ENCODE measurements at regions not wholly inside any gene's neighbourhood (a gene's known extent, or its start where the extent isn't known, plus 50 kb on each side); places are given as distances from the start of the nearest gene placed in this dataset.

GRCh38 chr11:57896361-57897145 lies 127.1 kb upstream of the OR9Q1 start:
- Histone ChIP-seq H2BK15ac (ENCODE audit: low read depth, low read length) (no peak overlapping the region), H3K18ac (ENCODE audit: insufficient read length, low read depth, low read length) (no peak overlapping the region), H3K4ac (ENCODE audit: low read depth, low read length) (no peak overlapping the region), H3K27me3 (ENCODE audit: insufficient read depth, low read length) (no peaks in the 10 kb centered on the region), H3K27ac (ENCODE audit: insufficient read length, low read depth, low read length) (no peak overlapping the region), H3K79me1 (ENCODE audit: insufficient read depth, low read depth, low read length, poor library complexity, severe bottlenecking) (no peaks in the 10 kb centered on the region), H2BK5ac (ENCODE audit: insufficient read length, low read length) (no peak overlapping the region), H4K5ac (ENCODE audit: insufficient read length, low read depth, low read length) (no peak overlapping the region), H3K23ac (ENCODE audit: insufficient read length, low read depth, low read length) (no peak overlapping the region), H3K9ac (ENCODE audit: extremely low read depth, insufficient read length, low read length) (no peak overlapping the region), H4K91ac (ENCODE audit: insufficient read length, low read depth, low read length) (no peak overlapping the region), H3K4me2 (ENCODE audit: insufficient read depth, insufficient read length, low read length) (no peak overlapping the region), H3K9me3 (ENCODE audit: control insufficient read depth, low read depth, low read length) (no peaks in the 10 kb centered on the region), H2BK20ac (ENCODE audit: low read depth, low read length, poor library complexity, severe bottlenecking) (no peak overlapping the region), H3K23me2 (ENCODE audit: insufficient read length, low read depth, low read length, poor library complexity, severe bottlenecking) (no peaks in the 10 kb centered on the region), H3K14ac (ENCODE audit: insufficient read depth, low read length) (no peak overlapping the region), H4K8ac (replicated peaks; ENCODE audit: insufficient read length, low read depth, low read length) (no peak overlapping the region), H2BK12ac (ENCODE audit: insufficient read length, low read depth, low read length) (no peak overlapping the region), H2BK120ac (ENCODE audit: low read depth, low read length, poor library complexity, severe bottlenecking) (no peak overlapping the region), H3K79me2 (ENCODE audit: insufficient read depth, low read length) (no peaks in the 10 kb centered on the region), H2AK5ac (ENCODE audit: insufficient read length, low read length) (no peak overlapping the region), H2AFZ (ENCODE audit: low read length) (no peak overlapping the region), H4K20me1 (ENCODE audit: control insufficient read depth, insufficient read depth, insufficient read length) (no peaks in the 10 kb centered on the region), H3K56ac (ENCODE audit: insufficient read length, low read depth, low read length) (no peak overlapping the region), H3K4me1 (ENCODE audit: insufficient read depth, low read length) (no peaks in the 10 kb centered on the region), H3T11ph (ENCODE audit: low read length) (no peak overlapping the region)
- Mint-ChIP-seq H3K4me1 (peaks cover 3 to 5% of the 10 kb centered on the region in 2 experiments; a peak in 2 of 4 replicates), H3K4me3 (no peak overlapping the region), H3K27me3 (ENCODE audit: low read depth) (no peaks in the 10 kb centered on the region), H3K27ac (no peak overlapping the region), H3K9me3 (peaks cover 0 to 2% of the 10 kb centered on the region in 2 experiments; a peak in 1 of 5 replicates), H3K36me3 (ENCODE audit: insufficient read depth in 1 of 3, low read depth in 3 of 3) (no peaks in the 10 kb centered on the region)
- TF ChIP-seq, protein P1, sequence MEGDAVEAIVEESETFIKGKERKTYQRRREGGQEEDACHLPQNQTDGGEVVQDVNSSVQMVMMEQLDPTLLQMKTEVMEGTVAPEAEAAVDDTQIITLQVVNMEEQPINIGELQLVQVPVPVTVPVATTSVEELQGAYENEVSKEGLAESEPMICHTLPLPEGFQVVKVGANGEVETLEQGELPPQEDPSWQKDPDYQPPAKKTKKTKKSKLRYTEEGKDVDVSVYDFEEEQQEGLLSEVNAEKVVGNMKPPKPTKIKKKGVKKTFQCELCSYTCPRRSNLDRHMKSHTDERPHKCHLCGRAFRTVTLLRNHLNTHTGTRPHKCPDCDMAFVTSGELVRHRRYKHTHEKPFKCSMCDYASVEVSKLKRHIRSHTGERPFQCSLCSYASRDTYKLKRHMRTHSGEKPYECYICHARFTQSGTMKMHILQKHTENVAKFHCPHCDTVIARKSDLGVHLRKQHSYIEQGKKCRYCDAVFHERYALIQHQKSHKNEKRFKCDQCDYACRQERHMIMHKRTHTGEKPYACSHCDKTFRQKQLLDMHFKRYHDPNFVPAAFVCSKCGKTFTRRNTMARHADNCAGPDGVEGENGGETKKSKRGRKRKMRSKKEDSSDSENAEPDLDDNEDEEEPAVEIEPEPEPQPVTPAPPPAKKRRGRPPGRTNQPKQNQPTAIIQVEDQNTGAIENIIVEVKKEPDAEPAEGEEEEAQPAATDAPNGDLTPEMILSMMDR (conservative IDR thresholded peaks at IDR 0.05), result no peak
- no peak for DNase-seq
- no CpG with 5 or more reads among the region's 4 CpGs for WGBS (ENCODE audit: extremely low coverage, insufficient read length, low lambda C conversion rate)

Measured in H9 (cell line).